ENCODE measurements at regions not wholly inside any gene's neighbourhood (a gene's known extent, or its start where the extent isn't known, plus 50 kb on each side); places are given as distances from the start of the nearest gene placed in this dataset.
"Not testable (repeated sequence)": the region's sequence is repeated elsewhere in the genome, so short reads cannot be mapped to it uniquely, and the experiment has no call there.

DNA sequence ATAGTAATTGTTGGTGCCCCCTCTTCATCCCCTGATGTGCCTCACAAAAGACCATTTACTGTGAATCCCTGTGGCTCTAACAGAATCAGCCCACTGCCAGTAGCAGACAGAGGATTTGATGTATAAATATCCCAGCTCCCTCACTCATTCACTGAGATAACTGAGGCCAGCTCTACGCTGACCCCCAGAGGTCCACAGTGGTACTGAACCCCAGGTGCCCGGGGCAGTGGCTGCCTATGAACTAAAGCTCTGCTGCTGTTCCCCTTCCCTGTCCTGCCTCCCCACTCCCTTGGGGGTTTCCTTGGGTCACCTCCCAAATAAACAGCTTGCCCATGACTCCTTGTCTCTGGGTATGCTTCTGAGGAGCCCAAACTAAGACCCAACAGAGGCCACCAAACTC is 295.8 kb downstream of the FOXL1 start:
- DNase-seq = peak; percentile 23 to 59

DNA sequence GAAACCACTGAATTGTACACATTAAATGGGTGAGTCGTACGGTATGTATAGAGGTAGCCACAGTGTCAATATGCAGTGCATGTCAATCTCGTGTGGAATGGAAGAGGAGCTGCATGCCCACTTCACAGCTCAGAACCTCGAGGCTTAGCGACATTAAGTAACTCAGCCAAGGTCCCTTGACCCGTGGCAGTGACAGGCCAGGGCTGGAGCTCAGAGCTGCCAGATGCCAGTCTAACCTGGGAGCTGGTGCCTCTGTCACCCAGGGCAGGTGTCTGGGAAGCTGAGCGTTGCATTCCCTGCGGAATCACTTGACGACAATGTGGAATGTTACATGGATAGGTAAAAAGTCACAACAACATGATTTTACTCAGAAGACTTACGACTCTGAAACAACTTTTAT is 298.1 kb downstream of the FOXL1 start:
- DNase-seq = no peak

DNA sequence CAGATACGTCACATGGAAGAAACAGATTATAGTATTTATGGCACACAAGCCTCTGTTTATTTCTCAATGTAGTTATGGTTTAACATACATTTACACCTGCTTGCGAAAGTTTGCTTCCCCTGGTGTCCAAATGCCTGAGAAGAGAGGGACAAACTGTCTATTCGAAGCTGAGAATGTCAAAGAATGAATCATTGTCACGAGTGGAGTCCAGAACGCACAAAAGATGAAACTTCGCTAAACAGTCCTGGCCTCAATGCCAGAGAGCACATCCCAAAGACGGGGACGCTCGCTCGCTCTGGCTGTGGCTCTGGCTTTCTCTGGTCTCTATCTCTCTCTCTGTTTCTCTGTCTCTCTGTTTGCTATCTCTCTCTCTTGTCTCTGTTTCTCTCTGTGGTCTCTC is 298.8 kb downstream of the FOXL1 start:
- DNase-seq = no peak

DNA sequence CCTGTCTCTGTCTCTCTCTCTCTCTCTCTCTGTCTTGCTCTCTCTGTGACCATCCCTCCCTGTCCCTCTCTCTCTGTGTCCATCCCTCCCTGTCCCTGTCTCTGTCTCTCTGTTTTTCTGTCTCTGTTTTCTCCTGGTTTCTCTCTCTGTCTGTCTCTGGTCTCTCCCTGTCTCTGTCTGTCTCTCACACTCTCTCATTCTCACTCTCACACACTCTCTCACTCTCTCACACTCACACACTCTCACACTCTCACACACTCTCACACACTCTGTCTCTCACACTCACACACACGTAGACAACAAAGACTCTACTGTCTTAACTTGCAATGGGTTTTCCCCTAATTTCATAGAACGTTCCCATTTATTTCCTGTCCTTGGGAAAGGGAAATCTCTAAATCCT is 299.5 kb downstream of the FOXL1 start:
- no peak for DNase-seq

DNA sequence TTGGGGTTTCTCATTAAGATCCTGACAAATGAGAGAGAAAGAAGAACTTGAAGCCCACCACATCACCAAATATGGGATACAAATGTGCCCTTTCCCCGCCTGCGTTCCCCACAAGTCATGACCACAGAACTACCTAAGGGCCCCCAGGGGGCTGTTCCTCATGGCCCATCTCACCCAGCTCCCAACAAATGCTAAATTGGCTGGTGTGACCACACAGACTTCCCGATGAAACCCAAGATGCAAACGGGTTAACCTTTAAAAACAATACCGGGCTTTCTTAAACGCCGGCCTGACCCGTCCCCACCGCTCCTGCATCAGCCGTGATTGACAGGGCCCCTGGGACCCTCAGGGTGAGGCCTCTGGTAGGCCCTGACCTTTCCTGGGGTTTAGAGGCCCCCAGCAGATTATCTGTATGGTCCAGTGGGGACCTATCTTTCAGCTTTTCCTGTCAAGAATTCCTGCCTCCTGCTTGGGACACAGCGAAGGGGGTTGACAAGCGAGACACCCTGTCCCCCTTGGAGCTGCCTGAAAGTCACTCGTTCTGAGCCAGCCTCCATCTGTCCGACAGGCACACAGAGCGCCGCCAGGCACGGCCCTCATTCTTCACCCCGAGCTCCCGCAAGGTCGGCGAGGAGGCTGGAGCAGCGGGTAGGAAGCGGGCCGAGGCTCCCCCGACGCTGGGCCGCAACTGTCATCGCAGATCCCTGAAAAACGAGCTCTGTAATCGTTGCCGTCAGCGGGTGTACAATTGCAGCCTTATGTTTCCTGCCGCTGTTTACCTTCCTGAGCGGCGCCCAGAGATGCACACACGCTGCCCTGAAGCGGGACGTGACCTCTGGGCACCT is 300.1 kb downstream of the FOXL1 start:
- DNase-seq = no peak

DNA sequence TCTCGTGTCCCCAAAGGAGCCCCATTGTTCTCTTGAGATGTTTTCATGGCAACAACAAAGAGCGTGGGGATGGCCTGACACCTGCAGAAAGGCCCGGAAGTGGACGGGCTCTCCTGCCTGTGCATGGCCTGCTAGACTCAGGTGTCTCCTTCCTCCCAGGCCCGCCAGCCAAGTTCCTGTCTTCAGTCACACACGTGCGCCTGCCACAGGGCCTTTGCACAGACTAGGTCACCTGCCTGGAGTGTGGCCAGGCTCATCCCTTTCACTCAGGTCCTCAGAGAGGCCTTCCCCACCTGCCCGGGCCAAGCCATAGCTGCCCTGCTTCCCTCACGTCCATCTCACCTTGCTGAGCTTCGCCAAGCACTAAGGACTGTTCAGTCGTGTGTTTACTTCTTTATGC is 300.9 kb downstream of the FOXL1 start:
- DNase-seq = no peak

DNA sequence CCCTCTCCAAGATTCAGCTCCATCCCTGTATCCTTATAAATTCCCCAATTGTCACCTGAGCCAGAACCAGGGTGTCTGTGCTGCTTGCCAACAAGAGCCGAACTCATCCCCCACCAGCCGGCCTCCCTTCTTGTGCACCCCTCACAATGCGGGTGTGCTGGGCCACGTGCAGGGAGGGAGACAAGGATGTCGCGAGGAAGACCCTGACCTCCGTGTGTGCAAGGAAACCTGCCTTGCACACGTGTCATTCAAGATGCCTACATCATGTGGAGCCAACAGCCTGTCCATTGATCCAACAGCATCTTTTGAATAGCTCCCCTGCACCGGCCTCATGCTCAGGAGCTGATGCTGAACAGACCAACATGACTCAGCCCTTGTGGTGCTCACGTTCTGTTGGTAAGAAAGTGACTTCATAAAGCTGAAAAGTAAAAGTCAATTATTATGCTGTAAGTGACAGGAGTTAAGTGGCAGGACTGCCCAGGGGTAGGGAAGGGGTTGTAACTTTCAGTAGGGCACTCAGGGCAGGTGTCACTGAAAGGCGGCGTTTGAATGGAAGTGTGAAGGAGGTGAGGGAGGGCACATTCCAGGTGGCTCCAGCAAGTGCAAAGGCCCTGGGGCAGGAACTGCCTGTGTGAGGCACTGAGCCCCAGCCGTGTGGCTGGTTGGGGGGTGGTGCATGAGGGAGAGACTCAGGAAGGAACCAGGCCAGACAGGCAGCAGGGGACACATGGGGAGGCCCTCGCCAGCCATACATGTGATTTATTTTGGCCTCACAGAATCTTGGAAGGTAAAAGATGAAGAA is 302.2 kb downstream of the FOXL1 start:
- DNase-seq = no peak

DNA sequence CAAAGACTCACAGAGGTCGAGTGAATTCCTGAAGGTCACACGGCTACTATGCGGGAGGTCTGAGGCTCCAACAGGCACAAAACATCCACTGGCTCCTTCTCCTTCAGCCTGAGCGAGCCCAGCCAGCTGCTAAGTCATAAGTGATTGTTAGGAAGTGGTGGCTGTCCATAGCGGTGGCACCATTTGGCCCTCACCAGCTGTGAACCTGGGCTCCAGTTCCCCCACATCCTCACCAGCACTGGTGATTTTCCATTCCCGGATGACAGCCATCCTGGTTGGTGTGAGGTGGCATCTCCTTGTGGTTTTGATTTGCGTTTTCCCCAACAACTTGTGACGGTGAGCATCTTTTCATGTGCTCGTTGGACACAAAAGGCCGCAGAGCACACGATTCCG is 302.8 kb downstream of the FOXL1 start:
- no peak for DNase-seq

DNA sequence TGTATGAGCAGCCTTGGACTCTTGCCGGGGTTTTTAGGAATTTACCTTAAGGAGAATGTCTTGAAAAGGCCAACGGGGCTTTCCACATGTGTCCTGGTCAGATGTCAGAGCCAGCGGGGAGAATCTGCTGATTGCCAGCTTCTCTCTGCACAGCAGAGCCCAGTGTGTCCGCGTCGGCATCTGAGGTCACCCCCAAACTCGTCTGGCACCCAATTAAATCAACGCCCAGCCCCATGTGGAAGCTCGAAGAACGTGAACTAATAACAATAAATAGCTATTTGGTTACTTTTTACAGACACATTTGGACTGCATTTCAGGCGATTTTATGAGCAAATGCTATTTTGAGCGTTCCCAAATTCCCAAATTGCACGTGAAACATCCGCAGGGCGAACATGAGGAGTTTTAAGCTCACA is 303.5 kb downstream of the FOXL1 start:
- no peak for DNase-seq

DNA sequence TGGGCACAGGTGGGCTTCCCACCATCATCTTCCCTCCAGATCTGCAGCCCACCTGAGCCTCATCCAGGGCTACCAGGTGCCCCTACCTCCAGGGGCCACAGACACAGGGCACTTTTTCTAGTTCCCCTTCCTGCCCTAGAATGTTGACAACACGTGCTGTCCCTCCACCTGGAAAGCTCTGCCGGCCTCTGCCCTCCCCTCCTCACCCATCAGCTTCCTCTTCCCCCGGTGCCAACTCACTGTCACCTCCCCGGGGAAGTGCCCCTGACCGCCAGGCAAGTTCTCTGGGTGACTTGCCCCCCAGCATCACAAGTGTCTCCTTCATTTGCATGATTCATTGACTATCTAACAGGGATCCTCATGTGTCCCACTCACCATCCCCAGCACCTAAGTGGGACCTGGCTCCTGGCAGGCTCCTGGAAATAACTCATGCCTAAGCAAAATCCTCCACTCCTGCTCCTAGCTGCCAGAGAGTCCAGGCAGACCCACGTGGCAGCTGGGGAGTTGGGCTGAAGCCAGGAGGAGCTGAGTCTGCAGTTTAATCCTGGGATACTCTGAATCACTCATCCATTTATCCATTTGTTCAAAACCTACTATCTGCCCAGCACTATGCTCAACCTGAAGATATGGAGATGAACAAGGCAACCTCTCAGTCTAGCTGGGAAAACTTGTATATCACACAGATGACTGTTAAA is 304.4 kb downstream of the FOXL1 start:
- no peak for DNase-seq

DNA sequence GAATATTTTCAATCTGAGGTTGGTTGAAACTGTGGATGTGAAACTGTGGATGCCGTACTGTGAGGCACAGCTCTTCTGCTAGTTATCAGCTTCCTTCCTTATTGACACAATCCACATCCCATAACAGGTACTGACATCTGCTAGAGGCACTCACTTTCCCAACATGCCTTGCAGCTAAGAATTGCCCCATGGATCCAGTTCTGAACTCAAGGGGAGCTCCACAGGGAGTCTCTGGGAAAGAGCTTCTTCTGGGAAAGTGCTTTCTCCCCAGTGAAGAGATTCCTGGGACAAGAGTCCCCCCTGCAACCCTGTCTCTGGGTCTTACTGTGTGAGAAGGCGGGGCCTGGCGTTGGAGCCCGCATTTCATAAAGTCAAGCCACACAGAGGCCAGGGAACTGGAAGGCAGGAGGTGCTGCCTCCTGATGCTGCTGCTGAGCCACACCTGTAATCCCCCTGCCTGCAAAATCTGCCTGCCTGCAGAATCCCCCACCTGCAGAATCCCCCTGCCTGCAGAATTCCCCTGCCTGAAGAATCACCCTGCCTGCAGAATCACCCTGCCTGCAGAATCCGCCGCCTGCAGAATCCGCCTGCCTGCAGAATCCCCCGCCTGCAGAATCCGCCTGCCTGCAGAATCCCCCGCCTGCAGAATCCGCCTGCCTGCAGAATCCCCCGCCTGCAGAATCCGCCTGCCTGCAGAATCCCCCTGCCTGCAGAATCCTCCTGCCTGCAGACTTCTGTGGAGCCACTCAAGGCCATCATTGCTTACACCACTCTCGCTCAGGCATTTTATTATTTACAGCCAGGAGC is 305.4 kb downstream of the FOXL1 start:
- DNase-seq = no peak

DNA sequence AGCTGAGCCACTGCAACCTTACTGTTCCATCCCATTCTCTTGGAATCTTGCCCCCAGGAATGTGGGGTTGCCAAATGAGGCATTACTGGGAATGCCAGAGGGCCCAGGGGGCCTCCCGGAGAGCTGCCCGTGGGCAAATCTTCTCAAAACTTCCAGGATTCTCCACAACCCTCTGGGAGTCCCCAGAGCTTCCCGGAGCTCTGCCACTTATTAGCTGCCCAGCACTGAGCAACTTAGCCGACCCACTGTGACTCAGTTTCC is 306.0 kb downstream of the FOXL1 start:
- no peak for DNase-seq

DNA sequence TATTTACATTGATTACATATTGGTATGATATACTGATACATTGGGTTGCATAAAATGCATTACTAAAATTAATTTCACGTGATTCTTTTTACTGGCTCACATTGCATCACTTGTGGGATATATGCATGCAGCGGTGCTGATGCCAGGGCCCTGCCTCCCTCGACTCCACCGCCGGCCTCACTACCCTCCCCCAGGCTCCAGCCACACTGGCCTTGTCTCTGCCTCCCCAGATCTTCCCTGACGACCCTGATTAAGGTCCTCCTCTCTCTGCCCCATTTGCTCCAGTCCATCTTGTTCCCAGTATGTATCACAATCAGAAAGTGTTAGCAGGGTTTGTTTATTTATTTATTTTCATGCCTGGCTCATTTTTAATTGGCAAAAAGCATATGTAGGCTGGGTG is 306.8 kb downstream of the FOXL1 start:
- DNase-seq = no peak

DNA sequence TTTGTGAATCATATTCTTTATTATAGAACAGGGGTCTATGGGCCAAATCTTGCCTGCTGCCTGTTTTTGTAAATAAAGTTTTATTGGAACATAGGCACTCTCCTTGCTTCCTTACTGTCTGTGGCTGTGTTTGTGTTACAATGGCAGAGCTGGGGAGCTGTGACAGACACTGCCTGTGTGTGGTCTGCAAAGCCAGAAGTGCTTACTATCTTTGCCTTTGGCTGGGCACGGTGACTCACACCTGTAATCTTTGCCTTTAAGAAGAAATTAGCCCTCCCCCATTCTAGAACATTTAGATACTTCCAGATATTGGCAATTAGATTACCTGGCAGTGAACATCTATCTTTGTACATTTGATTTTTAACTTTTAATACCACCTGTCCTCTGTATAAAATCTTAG is 308.3 kb downstream of the FOXL1 start:
- DNase-seq = no peak

DNA sequence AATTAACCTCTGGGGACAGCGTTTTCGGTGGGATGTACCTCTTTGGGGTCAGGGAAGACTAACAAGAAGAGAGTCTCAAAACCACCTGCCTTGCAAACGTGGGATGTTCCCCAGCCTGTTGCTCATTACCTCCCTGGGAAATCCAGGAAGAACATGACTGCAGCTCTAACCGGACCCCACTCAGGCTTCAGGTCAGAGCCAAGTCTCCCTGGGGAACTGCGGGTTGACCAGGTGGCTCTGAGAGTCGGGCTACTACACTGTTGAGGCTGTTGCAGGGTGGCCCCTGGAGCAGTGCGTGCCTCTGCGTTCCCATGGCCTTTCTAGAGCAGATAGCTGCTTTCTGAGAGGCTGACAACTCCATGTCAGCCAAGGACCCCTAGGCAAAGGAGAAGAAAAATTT is 309.1 kb downstream of the FOXL1 start:
- no peak for DNase-seq

DNA sequence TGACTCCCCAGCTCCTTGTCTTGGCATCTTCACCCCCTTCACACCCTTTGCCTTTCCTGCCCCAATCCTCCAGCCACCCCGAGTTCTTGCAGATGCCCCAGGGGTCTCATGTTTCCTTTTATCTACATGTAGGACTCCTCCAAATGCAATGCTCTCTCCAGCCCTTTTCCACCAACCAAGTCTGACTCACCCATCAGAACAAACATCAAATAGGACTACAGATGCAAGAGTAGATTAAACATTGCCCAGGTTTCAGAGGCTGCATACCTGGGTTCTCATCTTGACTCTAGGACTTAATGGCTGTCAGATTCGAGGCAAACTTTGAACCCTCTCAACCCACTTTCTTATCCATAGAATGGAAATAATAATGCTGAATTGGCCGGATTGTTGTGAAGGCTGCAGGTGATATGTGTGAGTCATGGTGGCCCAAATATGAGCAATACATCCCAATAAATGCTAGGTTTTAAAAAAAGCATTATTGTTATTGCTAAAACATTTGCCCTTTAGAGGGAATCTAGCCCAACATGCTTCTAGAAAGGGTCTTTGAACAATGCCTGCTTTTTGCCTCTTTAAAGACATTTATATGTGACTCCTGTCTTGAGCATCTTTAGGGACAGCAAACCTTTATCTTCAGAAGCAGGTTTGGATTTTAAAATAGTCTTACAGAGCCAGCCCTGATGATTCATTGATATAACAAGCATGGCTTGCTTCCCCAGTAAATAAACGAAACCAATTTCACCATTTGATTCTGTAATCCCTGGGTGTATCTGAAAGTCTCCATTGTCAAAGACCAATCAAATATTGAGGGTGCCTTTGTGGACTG is 310.1 kb downstream of the FOXL1 start:
- DNase-seq = no peak

DNA sequence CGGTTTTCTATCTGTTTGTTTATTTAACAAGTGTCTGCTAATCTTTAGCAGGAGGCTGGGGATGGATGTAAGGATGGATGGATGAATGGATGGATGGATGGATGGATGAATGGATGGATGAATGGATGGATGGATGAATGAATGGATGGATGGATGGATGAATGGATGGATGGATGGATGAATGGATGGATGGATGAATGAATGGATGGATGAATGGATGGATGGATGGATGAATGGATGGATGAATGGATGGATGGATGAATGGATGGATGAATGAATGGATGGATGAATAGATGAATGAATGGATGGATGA is 310.7 kb downstream of the FOXL1 start:
- DNase-seq = not testable (repeated sequence)

DNA sequence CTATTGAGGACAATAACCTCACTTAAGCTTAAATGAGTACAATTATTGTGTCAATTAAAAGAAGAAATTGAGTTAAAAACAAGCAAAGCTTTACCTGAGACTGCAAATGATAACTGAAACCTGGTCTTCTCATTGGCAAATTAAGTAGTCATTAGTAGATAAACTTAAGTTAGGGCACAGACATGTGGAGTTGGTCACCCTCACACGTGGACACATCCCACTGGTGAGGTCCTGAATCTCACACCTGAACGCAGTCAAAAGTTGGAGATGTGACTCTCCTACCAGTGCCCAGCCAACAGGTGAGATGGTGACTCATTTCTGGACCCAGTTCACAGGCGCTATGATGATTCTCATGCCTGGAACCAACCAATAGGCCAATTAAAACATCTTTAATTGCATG is 311.6 kb downstream of the FOXL1 start:
- no peak for DNase-seq

DNA sequence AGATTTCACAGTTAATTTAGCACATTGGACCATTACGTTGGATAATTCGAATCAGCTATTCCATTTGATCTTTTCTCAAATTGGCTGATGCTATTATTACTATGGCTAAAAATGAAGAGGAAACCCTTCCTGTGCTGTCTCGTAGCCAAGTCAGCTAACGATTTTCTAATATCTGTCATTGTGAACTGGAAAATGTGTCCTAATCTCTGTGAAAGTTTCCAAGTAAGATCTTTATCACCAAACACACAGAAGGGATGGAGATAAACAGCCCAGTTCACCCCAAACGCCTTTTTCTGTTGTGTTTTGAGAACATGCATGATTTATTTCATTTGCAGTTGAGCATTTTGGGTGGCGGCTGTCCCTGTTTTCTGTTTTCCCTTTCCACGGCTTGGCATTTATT is 312.8 kb downstream of the FOXL1 start:
- no peak for DNase-seq

DNA sequence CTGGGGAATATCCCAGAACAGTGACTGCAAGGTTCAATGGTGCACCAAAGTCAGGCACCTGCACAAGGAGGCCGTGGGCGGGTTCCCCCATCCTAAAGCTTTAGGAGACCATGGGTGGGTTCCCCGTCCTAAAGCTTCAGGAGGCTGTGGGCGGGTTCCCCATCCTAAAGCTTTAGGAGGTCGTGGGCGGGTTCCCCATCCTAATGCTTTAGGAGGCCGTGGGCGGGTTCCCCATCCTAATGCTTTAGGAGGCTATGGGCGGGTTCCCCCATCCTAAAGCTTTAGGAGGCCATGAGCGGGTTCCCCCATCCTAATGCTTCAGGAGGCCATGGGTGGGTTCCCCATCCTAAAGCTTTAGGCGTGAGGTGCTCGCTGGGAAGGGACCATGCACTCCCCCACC is 313.3 kb downstream of the FOXL1 start:
- DNase-seq = no peak

DNA sequence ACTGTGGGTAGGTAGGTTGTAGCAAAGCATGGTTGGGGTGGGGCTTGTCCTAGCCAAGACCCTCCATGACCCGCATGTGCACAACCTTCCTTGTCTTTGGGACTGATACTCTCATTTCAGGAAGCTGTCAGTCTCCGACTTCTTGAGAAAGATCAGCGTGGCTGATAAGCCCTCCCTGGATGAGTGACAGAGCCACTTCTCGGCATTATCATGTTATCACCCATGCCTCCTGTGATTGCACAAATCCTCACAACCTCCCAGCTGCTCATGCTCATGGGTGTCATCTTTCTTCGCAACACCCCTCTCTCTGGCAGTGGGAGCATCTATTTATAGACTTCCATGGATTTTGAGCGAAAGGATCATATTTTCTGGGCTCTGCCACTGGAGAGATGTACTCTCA is 314.2 kb downstream of the FOXL1 start:
- DNase-seq = no peak

DNA sequence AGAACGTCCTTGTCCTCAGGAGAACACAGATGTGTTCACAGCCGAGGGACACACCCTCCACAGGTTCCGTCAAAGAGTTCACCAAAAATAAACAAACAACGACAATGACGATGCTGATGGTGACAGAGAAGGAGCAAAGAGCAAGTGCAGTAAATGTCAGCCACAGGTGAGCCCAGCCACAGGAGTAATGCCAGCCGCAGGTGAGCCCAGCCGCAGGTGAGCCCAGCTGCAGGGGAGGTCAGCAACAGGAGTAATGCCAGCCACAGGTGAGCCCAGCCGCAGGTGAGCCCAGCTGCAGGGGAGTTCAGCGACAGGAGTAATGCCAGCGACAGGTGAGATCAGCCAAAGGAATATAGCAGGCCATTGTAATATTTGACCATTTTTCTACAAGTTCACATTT is 315.2 kb downstream of the FOXL1 start:
- no peak for DNase-seq
